Femur (tissue), 1 donor: ENCODE measurements at regions not wholly inside any gene's neighbourhood (a gene's known extent, or its start where the extent isn't known, plus 50 kb on each side); places are given as distances from the start of the nearest gene placed in this dataset.
"Not testable (repeated sequence)": the region's sequence is repeated elsewhere in the genome, so short reads cannot be mapped to it uniquely, and the experiment has no call there.

Source experiments
- DNase-seq: peaks from one replicate; pipeline ENCODE4 v3.0.0-alpha.2; 2017

- DNase-seq: no peak
Measured at GRCh38 chr2:34892766-34893165, 1293.7 kb upstream of the FAM98A start.

DNA sequence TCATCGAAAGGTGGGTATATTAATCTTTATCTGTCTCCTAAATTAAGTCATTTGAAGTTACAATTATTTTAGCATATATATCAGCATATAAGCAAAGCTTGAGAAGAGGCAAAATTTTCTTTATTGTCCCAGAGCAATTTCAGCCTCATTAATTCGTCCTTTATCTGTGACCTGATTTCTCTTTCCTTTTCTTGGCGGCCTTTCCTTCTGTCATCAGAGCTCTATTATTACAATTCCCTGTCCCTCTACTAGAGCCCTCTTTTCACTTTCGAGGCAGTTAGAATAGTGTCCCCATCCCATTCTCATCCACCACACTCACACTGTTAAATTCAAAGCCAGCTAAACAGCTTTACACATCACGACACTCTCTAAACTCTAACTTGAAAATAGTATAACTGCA is 1293.2 kb upstream of the FAM98A start:
- no peak for DNase-seq

- DNase-seq: no peak
Measured at GRCh38 chr2:34875091-34875745, 1276.1 kb upstream of the FAM98A start.

DNA sequence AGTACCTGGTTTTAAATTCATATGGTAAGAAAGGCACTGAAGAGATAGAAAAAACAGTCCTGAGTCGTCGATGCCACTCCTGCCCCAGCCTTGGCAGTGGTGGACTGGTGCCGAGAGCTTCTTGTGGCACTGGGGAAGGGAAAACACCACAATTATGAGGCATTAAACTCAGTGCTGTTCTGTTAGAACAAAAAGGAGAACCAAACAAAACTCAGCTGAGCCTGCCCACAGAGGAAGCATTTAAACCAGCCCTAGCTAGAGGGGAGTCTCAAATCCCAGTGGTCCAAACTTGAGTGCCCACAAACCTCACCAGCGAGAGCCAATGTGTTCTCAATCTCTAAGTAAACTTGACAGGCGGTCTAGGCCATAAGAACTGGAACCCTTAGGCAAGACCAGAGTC is 1254.5 kb upstream of the FAM98A start:
- no peak for DNase-seq

GRCh38 chr2:34851804-34852203 is 1252.7 kb upstream of the FAM98A start:
- DNase-seq: no peak

- DNase-seq: no peak
Measured at GRCh38 chr2:34849827-34850226, 1250.7 kb upstream of the FAM98A start.

GRCh38 chr2:34848691-34849090 is 1249.6 kb upstream of the FAM98A start:
- no peak for DNase-seq

DNA sequence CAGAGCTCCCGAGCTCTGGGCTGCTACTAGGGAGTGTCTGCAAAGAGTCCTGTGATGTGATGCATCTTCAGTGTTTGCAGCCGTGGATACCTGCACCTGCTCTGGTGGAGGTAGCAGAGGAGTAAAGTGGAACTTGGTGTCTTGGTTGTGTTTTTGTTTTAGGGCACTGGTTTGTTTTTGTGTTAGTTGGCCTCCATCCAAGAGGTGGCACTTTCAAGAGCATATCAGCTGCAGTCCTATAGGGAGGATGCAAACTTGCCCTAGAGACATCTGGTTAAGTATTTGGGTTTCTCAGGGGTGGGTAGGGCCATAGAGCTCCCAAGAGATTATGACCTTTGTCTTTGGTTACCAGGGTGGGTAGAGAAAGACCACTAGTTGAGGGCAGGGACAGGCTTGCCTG is 1249.0 kb upstream of the FAM98A start:
- no peak for DNase-seq

- no peak for DNase-seq
Measured at GRCh38 chr2:34844629-34845028, 1245.5 kb upstream of the FAM98A start.

DNA sequence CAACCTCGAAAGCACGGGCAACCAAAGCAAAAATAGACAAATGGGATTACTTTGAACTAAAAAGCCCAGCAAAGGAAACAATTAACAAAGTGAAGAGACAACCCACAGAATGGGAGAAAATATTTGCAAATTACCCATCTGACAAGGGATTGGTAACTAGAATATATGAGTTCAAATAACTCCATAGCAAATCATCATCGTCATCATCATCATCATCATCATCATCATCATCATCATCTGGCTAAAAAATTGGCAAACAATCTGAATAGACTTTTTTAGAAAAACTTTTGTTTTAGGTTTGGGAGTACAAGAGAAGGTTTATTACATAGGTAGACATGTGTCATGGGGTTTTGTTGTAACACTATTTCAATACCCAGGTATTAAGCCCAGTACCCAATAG is 1239.3 kb upstream of the FAM98A start:
- no peak for DNase-seq

GRCh38 chr2:34836361-34836760 is 1237.3 kb upstream of the FAM98A start:
- no peak for DNase-seq

DNA sequence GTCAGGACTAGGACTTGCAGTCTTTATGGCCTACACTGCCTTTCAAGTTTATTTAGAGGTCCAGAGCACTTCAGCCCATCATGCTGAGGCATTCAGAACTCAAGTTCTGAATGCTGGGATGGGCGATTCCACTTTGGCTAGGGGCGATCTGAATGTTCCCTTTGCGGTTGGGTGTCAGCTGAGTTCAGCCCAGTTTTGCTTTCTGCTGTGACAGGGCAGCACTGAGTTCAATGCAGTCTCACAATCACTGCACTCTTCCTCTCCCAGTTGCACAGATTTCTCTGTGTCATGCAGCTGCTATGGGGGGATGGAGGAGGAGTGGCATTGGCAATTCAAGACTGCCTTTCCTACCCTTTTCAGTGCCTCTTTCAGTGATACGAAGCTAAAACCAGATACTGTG is 1232.0 kb upstream of the FAM98A start:
- DNase-seq: no peak

DNA sequence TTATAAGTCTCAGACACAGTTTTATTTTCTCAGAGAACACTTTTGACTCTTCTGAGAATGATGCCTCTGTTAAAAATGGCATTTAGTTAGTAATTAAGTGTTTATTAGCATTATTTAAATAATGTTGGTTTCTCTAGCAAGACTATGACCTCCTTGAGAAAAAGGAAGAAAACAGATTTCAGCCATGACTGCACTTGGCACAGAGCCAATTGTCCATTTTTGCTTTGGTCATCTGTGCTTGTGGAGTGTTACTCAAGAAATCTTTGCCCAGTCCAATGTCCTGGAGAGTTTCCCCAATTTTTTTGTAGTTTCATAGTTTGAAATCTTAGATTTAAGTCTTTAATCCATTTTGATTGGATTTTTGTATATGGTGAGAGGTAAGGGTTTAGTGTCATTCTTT is 1229.4 kb upstream of the FAM98A start:
- no peak for DNase-seq

GRCh38 chr2:34827398-34827797 is 1228.3 kb upstream of the FAM98A start:
- no peak for DNase-seq

GRCh38 chr2:34825686-34826085 is 1226.6 kb upstream of the FAM98A start:
- DNase-seq: no peak

DNA sequence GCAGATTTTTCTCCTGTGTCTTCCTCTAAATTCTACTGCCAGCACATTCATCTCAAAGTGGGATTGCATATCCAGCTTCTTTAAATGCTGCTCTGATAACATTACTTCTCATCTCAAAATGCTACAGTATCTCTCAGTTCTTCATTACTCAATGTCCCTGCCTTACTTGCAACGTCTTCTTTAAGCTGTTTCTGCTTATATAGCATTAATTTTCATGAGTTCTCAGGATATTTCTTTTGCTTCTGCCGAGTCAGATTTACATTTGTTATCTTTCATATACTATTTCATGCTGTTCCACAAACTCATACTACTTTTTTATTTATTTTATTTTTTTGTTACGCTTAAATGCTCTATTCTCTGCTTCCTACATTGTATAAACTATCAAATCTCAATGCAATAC is 1223.5 kb upstream of the FAM98A start:
- DNase-seq: no peak

GRCh38 chr2:34815052-34815741 is 1216.1 kb upstream of the FAM98A start:
- no peak for DNase-seq

GRCh38 chr2:34810456-34810855 is 1211.4 kb upstream of the FAM98A start:
- no peak for DNase-seq

DNA sequence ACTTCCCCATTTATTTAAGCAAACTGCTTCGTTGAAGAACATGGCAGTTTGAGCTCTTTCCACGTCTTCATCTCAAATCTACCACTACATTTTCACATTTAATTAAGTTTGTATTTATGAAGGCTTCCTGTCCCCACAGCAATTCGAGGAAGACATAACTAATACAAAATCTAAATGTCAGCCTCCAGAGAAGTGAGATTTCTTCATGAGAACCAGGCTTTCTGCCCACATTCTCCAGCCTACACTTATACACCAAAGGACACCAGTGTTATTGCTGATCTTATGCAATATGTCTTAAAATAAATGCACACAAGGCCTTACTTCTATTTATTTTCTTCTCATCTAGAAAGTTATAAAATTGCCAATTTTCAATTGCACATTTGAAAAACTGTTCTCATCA is 1209.3 kb upstream of the FAM98A start:
- no peak for DNase-seq

DNA sequence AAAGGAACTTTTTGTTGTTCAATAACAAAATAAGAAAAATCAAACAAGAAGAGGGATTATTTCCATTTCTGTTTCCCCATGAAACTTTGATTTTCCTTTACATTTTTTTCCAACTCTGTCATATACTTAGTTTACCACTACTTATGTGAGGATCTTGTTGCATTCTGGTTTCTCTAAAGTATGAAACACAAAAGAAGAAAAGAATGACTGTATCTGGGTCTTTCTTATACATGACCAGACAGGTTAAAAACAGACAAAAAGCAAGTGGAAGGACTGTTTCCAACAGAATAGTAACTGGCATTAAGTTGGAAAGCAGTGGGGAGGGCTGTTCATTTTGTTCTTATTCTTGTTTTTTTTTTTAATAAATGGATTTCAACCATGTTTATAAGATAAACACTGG is 1207.8 kb upstream of the FAM98A start:
- no peak for DNase-seq

- no peak for DNase-seq
Measured at GRCh38 chr2:34806396-34806795, 1207.3 kb upstream of the FAM98A start.

DNA sequence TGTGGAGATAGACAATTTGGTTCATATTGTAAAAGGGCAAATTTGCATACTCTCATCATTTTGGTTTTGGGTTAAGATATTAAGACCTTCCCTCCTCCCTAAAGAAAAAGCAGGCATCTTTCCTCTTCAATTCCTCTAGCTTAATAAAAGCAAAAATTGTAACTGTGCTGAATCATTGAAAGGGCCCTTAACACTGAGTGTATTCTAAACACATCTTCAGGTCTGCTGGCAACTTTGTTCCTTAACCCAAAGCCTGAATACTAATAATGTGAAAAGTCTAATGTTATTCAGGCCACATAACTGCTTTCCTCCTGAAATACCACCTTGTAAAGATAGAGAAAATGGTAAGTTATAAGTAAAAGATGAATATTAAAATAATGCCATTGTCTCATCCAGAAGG is 1200.5 kb upstream of the FAM98A start:
- no peak for DNase-seq

DNA sequence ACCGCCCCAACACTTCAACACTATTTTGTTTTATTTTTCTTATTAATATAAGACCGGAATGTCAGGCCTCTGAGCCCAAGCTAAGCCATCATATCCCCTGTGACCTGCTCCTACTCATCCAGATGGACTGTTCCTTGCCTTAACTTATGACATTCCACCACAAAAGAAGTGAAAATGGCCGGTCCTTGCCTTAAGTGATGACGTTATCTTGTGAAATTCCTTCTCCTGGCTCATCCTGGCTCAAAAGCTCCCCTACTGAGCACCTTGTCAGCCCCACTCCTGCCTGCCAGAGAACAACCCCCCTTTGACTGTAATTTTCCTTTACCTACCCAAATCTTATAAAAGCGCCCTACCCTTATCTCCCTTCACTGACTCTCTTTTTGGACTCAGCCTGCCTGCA is 1196.5 kb upstream of the FAM98A start:
- DNase-seq: not testable (repeated sequence)

- no peak for DNase-seq
Measured at GRCh38 chr2:34789169-34789568, 1190.1 kb upstream of the FAM98A start.

GRCh38 chr2:34787341-34787740 is 1188.2 kb upstream of the FAM98A start:
- no peak for DNase-seq
